Gastroesophageal sphincter (tissue), 3 donors: ENCODE measurements at regions not wholly inside any gene's neighbourhood (a gene's known extent, or its start where the extent isn't known, plus 50 kb on each side); places are given as distances from the start of the nearest gene placed in this dataset.

ENCODE experiments used
- POLR2AphosphoS5 ChIP-seq: sonication (generic); formaldehyde crosslinking; IDR thresholded peaks from one replicate; pipeline ENCODE4 v1.6.1; 2017; ENCODE audit warnings: antibody characterized with exemption
- TF ChIP-seq, protein P1 (sequence below), 4 experiments: fragments of 200-600 bp in 2 of 4; fragments of 450-650 bp in 2 of 4; sonication (generic) in 1 of 4; IDR thresholded peaks; one replicate each; pipeline ENCODE4 v1.5.1; 2017 to 2019; ENCODE audit warnings: antibody characterized with exemption in 4 of 4, mild to moderate bottlenecking in 2 of 4, moderate library complexity in 2 of 4

GRCh38 chr5:66312266-66312665 is 168.2 kb downstream of the SREK1 start:
- TF ChIP-seq POLR2AphosphoS5 = no peak
- TF ChIP-seq, protein P1, sequence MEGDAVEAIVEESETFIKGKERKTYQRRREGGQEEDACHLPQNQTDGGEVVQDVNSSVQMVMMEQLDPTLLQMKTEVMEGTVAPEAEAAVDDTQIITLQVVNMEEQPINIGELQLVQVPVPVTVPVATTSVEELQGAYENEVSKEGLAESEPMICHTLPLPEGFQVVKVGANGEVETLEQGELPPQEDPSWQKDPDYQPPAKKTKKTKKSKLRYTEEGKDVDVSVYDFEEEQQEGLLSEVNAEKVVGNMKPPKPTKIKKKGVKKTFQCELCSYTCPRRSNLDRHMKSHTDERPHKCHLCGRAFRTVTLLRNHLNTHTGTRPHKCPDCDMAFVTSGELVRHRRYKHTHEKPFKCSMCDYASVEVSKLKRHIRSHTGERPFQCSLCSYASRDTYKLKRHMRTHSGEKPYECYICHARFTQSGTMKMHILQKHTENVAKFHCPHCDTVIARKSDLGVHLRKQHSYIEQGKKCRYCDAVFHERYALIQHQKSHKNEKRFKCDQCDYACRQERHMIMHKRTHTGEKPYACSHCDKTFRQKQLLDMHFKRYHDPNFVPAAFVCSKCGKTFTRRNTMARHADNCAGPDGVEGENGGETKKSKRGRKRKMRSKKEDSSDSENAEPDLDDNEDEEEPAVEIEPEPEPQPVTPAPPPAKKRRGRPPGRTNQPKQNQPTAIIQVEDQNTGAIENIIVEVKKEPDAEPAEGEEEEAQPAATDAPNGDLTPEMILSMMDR (IDR thresholded peaks at IDR 0.05) = no peak
